Thyroid gland (tissue), 4 donors: ENCODE measurements at regions not wholly inside any gene's neighbourhood (a gene's known extent, or its start where the extent isn't known, plus 50 kb on each side); places are given as distances from the start of the nearest gene placed in this dataset.

Experiments
- POLR2A ChIP-seq, 2 donors: fragments of 450-650 bp; IDR thresholded peaks; one replicate each; pipeline ENCODE4 v1.6.1; 2017; ENCODE audit warnings: antibody characterized with exemption in 2 of 2, mild to moderate bottlenecking in 2 of 2, moderate library complexity in 1 of 2
- TF ChIP-seq, protein P1 (sequence below), 6 experiments: fragments of 200-600 bp in 3 of 6; fragments of 450-650 bp in 3 of 6; sonication (generic) in 3 of 6; IDR thresholded peaks; one replicate each; pipeline ENCODE4 v1.5.1; 2016 to 2019; ENCODE audit warnings: antibody characterized with exemption in 6 of 6, mild to moderate bottlenecking in 2 of 6, inconsistent platforms in 1 of 6, moderate library complexity in 1 of 6

GRCh38 chr13:47813718-47814117 is 187.4 kb downstream of the SUCLA2 start:
- TF ChIP-seq, protein P1, sequence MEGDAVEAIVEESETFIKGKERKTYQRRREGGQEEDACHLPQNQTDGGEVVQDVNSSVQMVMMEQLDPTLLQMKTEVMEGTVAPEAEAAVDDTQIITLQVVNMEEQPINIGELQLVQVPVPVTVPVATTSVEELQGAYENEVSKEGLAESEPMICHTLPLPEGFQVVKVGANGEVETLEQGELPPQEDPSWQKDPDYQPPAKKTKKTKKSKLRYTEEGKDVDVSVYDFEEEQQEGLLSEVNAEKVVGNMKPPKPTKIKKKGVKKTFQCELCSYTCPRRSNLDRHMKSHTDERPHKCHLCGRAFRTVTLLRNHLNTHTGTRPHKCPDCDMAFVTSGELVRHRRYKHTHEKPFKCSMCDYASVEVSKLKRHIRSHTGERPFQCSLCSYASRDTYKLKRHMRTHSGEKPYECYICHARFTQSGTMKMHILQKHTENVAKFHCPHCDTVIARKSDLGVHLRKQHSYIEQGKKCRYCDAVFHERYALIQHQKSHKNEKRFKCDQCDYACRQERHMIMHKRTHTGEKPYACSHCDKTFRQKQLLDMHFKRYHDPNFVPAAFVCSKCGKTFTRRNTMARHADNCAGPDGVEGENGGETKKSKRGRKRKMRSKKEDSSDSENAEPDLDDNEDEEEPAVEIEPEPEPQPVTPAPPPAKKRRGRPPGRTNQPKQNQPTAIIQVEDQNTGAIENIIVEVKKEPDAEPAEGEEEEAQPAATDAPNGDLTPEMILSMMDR (IDR thresholded peaks at IDR 0.05) = no peak
- TF ChIP-seq POLR2A (IDR thresholded peaks at IDR 0.05) = no peak
